Superior temporal gyrus (tissue), 1 donor: ENCODE measurements at regions not wholly inside any gene's neighbourhood (a gene's known extent, or its start where the extent isn't known, plus 50 kb on each side); places are given as distances from the start of the nearest gene placed in this dataset.
"Not testable (repeated sequence)": the region's sequence is repeated elsewhere in the genome, so short reads cannot be mapped to it uniquely, and the experiment has no call there.

Experiments used
- DNase-seq: peaks from one replicate; pipeline ENCODE4 v3.0.0-alpha.2; 2016; ENCODE audit errors: extremely low spot score

GRCh38 chr6:76843054-76843822, 620.1 kb downstream of the HTR1B start:
- DNase-seq, result no peak

GRCh38 chr6:76840865-76841264, 622.4 kb downstream of the HTR1B start:
- no peak for DNase-seq

GRCh38 chr6:76840041-76840745, 623.1 kb downstream of the HTR1B start:
- DNase-seq, result no peak

- no peak for DNase-seq
These were observed 623.8 kb downstream of the HTR1B start for GRCh38 chr6:76839505-76839904.

- no peak for DNase-seq
These were observed 625.7 kb downstream of the HTR1B start for GRCh38 chr6:76837564-76837963.

- no peak for DNase-seq
These were observed 627.6 kb downstream of the HTR1B start for GRCh38 chr6:76835695-76836094.

- no peak for DNase-seq
These were observed 628.0 kb downstream of the HTR1B start for GRCh38 chr6:76835293-76835692.

GRCh38 chr6:76834399-76834798, 628.9 kb downstream of the HTR1B start:
- no peak for DNase-seq

- DNase-seq, result no peak
These were observed 632.0 kb downstream of the HTR1B start for GRCh38 chr6:76831299-76831698.

DNA sequence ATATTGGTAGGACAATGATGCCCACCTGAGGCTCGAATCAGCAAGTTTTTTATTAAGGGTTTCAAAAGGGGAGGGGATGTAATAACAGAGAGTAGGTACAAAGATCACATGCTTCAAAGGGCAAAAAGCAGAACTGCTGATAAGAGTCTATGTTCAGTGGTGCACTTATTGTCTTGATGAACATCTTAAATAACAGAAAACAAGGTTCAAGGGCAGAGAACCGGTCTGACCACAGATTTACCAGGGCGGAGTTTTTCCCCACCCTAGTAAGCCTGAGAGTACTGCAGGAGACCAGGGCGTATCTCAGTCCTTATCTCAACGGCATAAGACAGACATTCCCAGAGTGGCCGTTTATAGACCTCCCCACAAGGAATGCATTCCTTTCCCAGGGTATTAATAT, 639.7 kb downstream of the HTR1B start:
- not testable (repeated sequence) for DNase-seq

GRCh38 chr6:76818451-76818850, 644.8 kb downstream of the HTR1B start:
- DNase-seq, result no peak

- DNase-seq, result no peak
These were observed 645.9 kb downstream of the HTR1B start for GRCh38 chr6:76817429-76817828.

- DNase-seq, result no peak
These were observed 648.5 kb downstream of the HTR1B start for GRCh38 chr6:76814496-76815458.

- no peak for DNase-seq
These were observed 653.0 kb downstream of the HTR1B start for GRCh38 chr6:76810286-76810685.

GRCh38 chr6:76803038-76803580, 660.2 kb downstream of the HTR1B start:
- DNase-seq, result no peak

GRCh38 chr6:76792394-76792793, 670.9 kb downstream of the HTR1B start:
- no peak for DNase-seq

- no peak for DNase-seq
These were observed 672.4 kb downstream of the HTR1B start for GRCh38 chr6:76790881-76791280.

DNA sequence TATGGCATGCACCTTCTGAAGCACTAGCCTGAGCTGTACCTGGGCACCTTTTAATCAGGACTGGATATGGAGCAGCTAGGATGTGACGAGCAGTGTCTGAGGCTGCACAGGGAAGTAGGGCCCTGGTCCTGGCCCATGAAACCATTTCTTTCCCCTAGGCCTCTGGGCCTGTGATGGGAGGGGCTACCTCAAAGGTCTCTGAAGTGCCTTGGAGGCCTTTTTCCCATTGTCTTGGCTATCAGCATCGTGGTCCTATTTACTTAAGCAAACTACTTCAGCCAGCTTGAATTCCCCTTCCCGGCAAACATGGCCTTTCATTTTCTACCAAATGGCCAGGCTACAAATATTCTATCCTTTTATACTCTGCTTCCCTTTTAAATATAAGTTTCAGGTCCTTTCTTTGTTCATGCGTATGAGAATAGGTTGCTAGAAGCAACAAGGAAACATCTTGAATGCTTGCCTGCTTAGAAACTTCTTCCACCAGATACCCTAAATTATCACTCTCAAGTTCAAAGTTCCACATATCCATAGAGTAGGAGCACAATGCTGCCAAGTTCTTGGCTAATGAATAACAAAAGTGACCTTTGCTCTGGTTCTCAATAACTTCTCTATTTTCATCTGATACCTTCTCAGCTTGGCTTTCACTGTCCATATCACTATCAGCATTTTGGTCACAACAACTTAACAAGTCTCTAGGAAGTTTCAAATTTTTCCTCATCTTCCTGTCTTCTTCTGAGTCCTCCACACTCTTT, 673.1 kb downstream of the HTR1B start:
- no peak for DNase-seq

DNA sequence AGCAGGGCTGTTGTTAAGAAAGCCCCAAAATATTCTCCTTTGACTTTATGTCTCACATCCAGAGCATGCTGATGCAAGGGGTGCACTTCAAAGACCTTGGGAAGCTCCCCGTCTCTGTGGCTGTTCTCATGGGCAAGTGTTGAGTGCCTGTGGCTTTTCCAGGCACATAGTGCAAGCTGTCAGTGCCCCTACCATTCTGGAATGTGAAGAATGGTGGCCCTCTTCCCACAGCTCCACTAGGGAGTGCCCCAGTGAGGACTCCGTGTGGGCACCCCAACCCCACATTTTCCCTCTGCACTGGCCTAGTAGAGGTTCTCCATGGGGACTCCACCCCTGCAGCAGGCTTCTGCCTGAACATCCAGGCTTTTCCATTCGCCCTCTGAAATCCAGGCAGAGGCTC, 673.7 kb downstream of the HTR1B start:
- no peak for DNase-seq

- no peak for DNase-seq
These were observed 675.1 kb downstream of the HTR1B start for GRCh38 chr6:76788155-76788554.

DNA sequence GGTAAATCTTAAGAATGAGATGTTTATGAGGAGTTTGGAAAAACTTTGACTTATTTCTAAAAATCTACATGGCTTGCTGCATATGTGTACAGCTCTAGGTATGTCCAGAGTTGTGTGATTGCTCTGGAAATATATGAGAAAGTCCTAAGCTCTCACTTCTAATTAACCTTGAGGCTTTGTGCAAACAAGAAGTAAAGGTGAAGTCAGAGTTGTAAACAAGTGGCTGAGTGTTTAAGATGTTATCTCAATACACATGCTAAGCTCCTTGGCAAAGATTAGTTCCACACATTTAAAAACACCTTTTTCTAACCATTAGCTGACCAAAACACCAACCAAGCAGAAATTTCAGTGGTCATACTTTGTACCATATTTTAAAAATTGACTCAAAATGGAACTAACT, 684.2 kb downstream of the HTR1B start:
- DNase-seq, result no peak
